Endothelial cell of umbilical vein (primary cell): ENCODE measurements at regions not wholly inside any gene's neighbourhood (a gene's known extent, or its start where the extent isn't known, plus 50 kb on each side); places are given as distances from the start of the nearest gene placed in this dataset.

Experiments used
- CTCF ChIP-seq, 2 donors: IDR thresholded peaks; 1 replicate in 1 of 2; 2 replicates in 1 of 2; pipeline ENCODE4 v1.5.1; 2011; ENCODE audit warnings: low read length in 2 of 2, mild to moderate bottlenecking in 2 of 2, moderate library complexity in 2 of 2, control low read depth in 1 of 2, inconsistent platforms in 1 of 2, low read depth in 1 of 2; ENCODE audit not compliant: insufficient read depth in 1 of 2; ENCODE audit errors: extremely low read depth in 1 of 2
- EZH2 ChIP-seq: IDR thresholded peaks from 2 replicates; pipeline ENCODE4 v1.6.1; 2012; ENCODE audit warnings: borderline replicate concordance, low read depth, mild to moderate bottlenecking, moderate library complexity, low read length, inconsistent platforms; ENCODE audit not compliant: severe bottlenecking
- FOS ChIP-seq: IDR thresholded peaks from 2 replicates; pipeline ENCODE4 v1.6.1; 2011; ENCODE audit warnings: mild to moderate bottlenecking, low read length, moderate library complexity, borderline replicate concordance; ENCODE audit not compliant: insufficient read depth
- MYC ChIP-seq: IDR thresholded peaks from one replicate; pipeline ENCODE4 v1.6.1; 2011; ENCODE audit warnings: mild to moderate bottlenecking, low read depth, low read length
- POLR2A ChIP-seq: IDR thresholded peaks from 2 replicates; pipeline ENCODE4 v1.6.1; 2012; ENCODE audit warnings: low read depth, mild to moderate bottlenecking, control low read depth, low read length
- POLR2AphosphoS5 ChIP-seq: IDR thresholded peaks from 2 replicates; pipeline ENCODE4 v1.6.1; 2012; ENCODE audit warnings: low read depth, mild to moderate bottlenecking, control low read depth, low read length, moderate library complexity; ENCODE audit not compliant: insufficient read depth

GRCh38 chr16:26599785-26600104 is 467.0 kb upstream of the C16orf82 start:
- TF ChIP-seq POLR2A (no peak), CTCF (IDR thresholded peaks at IDR 0.05; ENCODE audit: extremely low read depth in 1 of 2, insufficient read depth in 1 of 2, low read depth in 1 of 2, low read length in 2 of 2) (no peak), MYC (no peak), FOS (no peak), POLR2AphosphoS5 (no peak), EZH2 (no peak)
